Epithelial cell of esophagus (primary cell): ENCODE measurements at regions not wholly inside any gene's neighbourhood (a gene's known extent, or its start where the extent isn't known, plus 50 kb on each side); places are given as distances from the start of the nearest gene placed in this dataset.

Experiments
- DNase-seq: peaks from one replicate; pipeline ENCODE4 v3.0.0; 2010; ENCODE audit warnings: low read depth
- H3K4me3 ChIP-seq: 2 replicates; pipeline ENCODE4 v1.5.1; 2011; ENCODE audit warnings: mild to moderate bottlenecking, low read length, control low read depth
- TF ChIP-seq, protein P1 (sequence below): IDR thresholded peaks from 2 replicates; pipeline ENCODE4 v1.5.1; 2011; ENCODE audit warnings: low read depth, mild to moderate bottlenecking, low read length, control low read depth, inconsistent platforms; ENCODE audit not compliant: insufficient read depth; ENCODE audit errors: missing control alignments

DNA sequence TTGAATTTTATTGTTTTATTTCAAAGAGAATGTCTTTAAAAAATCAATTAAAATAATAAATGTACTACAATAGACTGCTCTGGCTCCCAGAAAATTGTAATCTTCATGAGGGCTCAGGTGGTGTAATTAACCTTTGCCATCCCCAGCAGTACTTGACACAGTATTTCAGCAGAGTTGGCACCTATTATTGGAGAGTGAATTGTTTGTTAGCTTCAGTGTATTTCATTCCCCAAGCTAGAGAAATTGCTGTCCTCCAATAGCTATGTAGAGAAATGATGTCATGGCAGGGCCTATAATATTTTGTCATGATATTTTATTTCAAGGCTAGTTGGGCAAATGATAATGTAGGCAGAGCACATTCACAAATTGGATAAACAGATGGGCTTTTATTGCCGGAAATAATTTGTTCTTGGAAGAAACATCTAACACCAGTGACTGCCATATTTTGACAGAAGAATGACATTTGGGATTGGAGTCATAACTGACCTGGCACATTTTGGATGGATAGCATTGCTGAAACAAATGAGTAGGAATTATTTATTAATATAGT, 712.0 kb upstream of the NXPH2 start:
- TF ChIP-seq, protein P1, sequence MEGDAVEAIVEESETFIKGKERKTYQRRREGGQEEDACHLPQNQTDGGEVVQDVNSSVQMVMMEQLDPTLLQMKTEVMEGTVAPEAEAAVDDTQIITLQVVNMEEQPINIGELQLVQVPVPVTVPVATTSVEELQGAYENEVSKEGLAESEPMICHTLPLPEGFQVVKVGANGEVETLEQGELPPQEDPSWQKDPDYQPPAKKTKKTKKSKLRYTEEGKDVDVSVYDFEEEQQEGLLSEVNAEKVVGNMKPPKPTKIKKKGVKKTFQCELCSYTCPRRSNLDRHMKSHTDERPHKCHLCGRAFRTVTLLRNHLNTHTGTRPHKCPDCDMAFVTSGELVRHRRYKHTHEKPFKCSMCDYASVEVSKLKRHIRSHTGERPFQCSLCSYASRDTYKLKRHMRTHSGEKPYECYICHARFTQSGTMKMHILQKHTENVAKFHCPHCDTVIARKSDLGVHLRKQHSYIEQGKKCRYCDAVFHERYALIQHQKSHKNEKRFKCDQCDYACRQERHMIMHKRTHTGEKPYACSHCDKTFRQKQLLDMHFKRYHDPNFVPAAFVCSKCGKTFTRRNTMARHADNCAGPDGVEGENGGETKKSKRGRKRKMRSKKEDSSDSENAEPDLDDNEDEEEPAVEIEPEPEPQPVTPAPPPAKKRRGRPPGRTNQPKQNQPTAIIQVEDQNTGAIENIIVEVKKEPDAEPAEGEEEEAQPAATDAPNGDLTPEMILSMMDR = no peak
- no peak overlapping the region for H3K4me3 ChIP-seq
- no peak for DNase-seq

DNA sequence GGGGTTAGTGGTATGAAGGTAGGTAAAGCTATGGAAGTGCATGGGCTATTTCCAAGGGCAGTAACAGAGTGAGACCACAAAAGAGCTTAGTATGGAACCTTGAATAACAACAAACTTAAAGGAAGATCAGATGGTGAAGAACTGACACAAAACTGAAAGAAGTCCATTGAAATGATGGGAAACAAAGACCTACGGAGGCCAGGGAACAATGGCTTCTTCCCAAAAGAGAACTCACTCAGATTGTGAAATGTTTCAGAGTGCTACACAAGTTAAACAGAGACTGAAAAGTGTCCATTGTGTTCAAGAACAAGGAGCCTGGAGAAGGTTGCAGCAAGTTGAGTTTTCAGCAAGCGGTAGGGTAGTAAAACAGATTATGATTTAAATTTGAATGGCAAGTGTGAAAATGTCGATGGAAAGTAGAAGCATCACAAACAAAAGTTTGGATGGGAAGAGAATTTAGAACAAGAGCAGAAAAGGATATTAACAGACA, 700.0 kb upstream of the NXPH2 start:
- no peak for DNase-seq
- no peak overlapping the region for H3K4me3 ChIP-seq
- TF ChIP-seq, protein P1 = no peak

DNA sequence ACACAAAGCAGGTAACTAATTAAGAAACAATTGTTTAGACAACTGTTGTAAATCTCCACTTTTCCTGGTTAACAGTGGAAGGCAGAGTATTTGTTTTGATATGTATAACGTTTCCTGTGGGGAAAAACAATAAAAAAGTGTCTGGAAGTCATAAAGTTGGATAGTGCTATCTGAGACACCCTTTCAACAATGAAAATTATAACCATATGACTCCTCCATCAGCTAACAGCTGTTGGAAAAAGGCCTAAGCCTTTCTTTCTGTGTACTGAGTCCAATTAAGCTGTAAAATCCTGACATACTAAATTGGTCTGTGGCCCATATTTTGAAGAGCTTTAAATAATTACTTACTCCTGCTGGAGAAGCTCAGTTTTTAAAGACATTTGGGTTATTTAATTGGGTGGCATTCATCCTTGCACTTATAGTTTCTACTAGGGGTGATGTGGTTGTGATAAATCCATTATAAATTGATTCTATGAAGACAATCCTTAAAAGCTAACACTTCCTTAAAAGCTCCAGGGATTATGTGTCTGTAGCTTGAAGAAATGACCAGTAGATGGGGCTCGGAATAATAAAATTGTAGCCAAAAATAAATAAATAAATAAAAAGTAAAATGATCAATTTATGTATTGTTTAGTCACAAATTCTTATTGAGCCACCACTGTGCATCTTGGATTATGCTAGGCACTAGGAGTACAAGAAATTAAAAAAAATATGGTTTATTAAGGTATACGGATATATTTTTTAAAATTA, 698.1 kb upstream of the NXPH2 start:
- H3K4me3 ChIP-seq = no peak overlapping the region
- TF ChIP-seq, protein P1 = no peak
- DNase-seq = no peak

DNA sequence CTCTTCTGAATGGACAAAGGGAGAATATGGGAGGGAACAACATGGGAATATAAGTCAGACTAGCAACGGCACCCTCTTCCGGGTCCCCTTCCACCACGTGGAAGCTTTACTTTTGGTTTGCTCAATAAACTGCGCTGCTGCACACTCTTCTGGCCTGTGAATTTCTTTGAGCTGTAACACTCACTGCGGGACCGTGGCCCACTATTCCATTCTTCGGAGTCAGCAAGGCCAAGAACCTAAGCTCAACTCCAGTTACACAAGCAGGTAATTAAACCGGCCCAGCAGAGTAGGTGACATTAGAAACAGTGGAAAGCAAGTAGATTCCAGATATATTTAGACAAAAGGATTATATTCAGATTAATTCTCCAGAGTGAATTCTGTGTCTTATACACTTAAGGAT, 697.4 kb upstream of the NXPH2 start:
- no peak overlapping the region for H3K4me3 ChIP-seq
- no peak for DNase-seq
- TF ChIP-seq, protein P1 = no peak

DNA sequence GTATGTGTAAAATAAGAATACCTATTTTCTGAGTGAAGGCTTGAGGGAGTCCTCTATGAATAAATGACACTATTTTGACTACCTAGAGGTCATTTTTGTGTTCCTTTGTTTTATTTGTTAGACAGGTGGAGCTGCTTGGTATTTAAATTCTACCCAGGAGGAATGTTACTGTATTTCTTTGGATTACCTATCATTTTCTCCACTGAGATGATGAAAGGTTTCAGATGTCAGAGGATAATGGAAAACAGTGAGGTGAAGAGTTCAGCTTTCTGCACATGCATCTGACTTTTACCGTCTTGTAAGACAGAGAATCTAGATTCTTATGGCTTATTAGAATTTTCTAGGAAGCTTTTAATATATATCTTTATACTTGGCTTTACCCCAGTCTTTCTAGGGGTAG, 689.8 kb upstream of the NXPH2 start:
- DNase-seq = no peak
- TF ChIP-seq, protein P1 = no peak
- no peak overlapping the region for H3K4me3 ChIP-seq

DNA sequence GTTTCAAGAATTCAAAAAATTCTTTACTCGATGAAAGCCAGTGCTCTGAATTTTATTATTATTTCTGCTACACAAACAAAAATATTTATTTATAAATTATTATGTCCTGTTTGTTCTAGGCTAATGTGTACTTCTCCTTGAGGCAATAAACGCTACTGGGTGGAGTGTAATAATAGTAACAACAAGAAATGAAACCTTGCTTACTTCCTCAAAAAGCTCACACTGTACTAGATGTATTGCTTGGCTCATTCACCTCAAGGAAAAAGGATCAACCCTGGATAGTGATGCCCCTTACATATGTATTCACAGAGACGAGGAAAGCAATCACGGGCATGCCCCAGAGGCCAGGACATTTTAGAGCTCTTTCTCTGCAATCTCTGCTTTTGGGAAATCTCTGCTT, 685.6 kb upstream of the NXPH2 start:
- DNase-seq = no peak
- TF ChIP-seq, protein P1 = no peak
- no peak overlapping the region for H3K4me3 ChIP-seq
